Nephron (organoid): ENCODE measurements at regions not wholly inside any gene's neighbourhood (a gene's known extent, or its start where the extent isn't known, plus 50 kb on each side); places are given as distances from the start of the nearest gene placed in this dataset.

ENCODE experiments used
- H3K27ac Mint-ChIP-seq, 3 experiments: 2 replicates each; pipeline ENCODE4 v1.8.0; 2020; ENCODE audit warnings: mixed read lengths in 3 of 3, mild to moderate bottlenecking in 2 of 3, moderate library complexity in 1 of 3
- H3K27me3 Mint-ChIP-seq: 2 replicates; pipeline ENCODE4 v1.8.0; 2021; ENCODE audit warnings: low read depth, mild to moderate bottlenecking, moderate library complexity, mixed read lengths
- H3K36me3 Mint-ChIP-seq: 2 replicates; pipeline ENCODE4 v1.8.0; 2020; ENCODE audit warnings: low read depth, mixed read lengths
- H3K4me1 Mint-ChIP-seq: 2 replicates; pipeline ENCODE4 v1.8.0; 2020; ENCODE audit warnings: mixed read lengths
- H3K4me3 Mint-ChIP-seq, 3 experiments: 2 replicates each; pipeline ENCODE4 v1.8.0; 2020; ENCODE audit warnings: mild to moderate bottlenecking in 3 of 3, mixed read lengths in 3 of 3, moderate library complexity in 2 of 3
- H3K9me3 Mint-ChIP-seq: 2 replicates; pipeline ENCODE4 v1.8.0; 2020; ENCODE audit warnings: mixed read lengths
- TF ChIP-seq, protein P1 (sequence below), 3 experiments: fragments of 200-600 bp; sonication (generic); IDR thresholded peaks; one replicate each; pipeline ENCODE4 v1.5.0; 2021; ENCODE audit warnings: antibody characterized with exemption in 3 of 3; ENCODE audit not compliant: unreplicated experiment in 3 of 3

GRCh38 chr15:47203993-47204392 is 513.3 kb upstream of the SEMA6D start:
- Mint-ChIP-seq H3K4me3 (no peak overlapping the region), H3K4me1 (peaks cover 6% of the 10 kb centered on the region), H3K27ac (no peak overlapping the region), H3K36me3 (no peaks in the 10 kb centered on the region), H3K9me3 (no peaks in the 10 kb centered on the region), H3K27me3 (peaks cover 5% of the 10 kb centered on the region)
- TF ChIP-seq, protein P1, sequence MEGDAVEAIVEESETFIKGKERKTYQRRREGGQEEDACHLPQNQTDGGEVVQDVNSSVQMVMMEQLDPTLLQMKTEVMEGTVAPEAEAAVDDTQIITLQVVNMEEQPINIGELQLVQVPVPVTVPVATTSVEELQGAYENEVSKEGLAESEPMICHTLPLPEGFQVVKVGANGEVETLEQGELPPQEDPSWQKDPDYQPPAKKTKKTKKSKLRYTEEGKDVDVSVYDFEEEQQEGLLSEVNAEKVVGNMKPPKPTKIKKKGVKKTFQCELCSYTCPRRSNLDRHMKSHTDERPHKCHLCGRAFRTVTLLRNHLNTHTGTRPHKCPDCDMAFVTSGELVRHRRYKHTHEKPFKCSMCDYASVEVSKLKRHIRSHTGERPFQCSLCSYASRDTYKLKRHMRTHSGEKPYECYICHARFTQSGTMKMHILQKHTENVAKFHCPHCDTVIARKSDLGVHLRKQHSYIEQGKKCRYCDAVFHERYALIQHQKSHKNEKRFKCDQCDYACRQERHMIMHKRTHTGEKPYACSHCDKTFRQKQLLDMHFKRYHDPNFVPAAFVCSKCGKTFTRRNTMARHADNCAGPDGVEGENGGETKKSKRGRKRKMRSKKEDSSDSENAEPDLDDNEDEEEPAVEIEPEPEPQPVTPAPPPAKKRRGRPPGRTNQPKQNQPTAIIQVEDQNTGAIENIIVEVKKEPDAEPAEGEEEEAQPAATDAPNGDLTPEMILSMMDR (IDR thresholded peaks at IDR 0.05; ENCODE audit: unreplicated experiment in 3 of 3), result no peak

DNA sequence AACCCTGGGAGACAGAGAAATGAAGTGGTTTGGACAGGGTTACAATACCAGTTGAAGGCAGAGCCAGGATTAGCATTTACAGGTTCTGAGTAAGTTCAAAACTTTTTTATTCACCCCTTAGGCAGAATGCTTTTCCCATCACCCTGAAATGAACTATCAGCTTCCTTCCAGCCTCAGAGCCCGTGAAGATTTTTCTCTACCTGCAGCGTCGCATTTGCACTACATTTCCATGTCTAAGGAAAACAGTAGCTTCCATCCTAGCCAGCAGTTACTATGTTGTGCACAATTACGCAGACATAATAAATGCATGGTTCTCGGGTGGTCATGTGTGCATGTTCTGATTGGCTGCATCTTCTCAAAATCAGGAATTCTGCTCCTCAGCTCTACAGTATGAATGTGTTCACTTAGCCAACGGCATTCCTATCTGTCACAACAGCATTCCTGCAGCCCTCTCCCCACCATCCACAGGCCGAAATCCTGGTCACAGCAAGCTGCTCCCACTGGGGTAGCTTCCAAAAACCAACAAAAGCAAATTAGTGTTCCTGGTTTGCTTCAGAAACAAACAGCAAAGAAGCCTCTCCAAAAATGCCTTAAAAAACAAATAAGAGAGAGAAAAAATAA is 510.8 kb upstream of the SEMA6D start:
- TF ChIP-seq, protein P1 (IDR thresholded peaks at IDR 0.05; ENCODE audit: unreplicated experiment in 3 of 3), result no peak
- peaks cover 5% of the 10 kb centered on the region for H3K27me3 Mint-ChIP-seq
- H3K27ac Mint-ChIP-seq, result no peak overlapping the region
- H3K9me3 Mint-ChIP-seq, result no peaks in the 10 kb centered on the region
- H3K4me1 Mint-ChIP-seq, result no peaks in the 10 kb centered on the region
- no peak overlapping the region for H3K4me3 Mint-ChIP-seq
- H3K36me3 Mint-ChIP-seq, result no peaks in the 10 kb centered on the region

DNA sequence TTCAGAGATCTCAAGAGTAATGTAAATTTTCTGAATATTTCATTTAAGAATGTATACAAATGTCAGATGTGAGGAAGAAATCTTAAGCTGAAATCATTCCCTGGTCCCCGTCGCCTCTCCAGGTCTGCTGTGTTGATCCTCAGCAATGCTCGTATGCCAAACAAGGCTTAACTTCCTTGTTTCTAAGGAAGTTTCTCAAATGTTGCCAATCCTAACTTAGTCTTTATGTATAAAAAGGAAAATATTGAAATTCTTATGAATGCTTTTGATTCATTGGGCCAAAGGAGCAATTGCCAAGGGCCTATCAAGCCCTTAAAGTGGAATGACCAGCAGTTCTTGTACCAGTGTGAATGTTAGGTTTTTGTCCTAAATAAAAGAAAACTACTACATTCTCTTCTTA is 507.7 kb upstream of the SEMA6D start:
- Mint-ChIP-seq H3K4me1 (no peaks in the 10 kb centered on the region), H3K9me3 (no peaks in the 10 kb centered on the region), H3K27me3 (no peaks in the 10 kb centered on the region), H3K36me3 (no peaks in the 10 kb centered on the region), H3K4me3 (no peak overlapping the region), H3K27ac (peak overlapping the region in 1 of 3 experiments; percentile 37)
- TF ChIP-seq, protein P1 (IDR thresholded peaks at IDR 0.05; ENCODE audit: unreplicated experiment in 3 of 3), result no peak

DNA sequence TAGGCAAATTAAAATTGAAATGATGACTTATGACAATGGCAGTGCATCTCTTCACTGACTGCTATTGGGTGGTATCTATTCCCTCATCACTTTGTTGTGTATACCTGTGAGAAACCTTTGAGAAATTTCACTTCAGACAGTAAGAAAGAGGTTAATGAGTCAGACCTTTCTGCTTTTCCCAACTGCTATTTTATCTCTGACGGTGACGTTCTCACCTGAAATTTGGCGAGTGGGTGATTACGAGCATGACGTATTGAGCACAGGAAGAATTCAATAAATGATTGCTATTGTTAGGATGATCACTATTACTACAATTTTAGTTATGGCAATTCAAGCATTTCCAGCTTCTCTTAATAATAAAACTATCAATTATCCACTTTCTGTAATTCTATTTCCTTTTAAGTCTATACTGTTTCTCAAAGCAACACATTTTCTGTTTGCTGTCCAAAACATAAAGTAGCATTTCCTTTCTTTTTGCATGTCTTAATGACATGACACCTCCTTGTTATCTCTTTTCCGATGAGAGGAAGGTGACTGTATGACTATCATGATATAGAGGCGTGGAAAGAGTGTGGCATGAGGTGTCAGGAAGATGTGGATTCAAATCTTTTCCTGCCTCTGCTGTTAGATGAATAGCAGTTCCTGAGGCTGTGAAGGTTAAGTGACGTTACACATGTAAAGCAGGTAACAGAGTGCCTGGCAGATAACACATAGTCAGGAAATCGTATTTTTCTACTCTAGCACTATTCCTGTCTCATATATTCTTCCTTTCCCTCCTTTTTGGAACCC is 504.9 kb upstream of the SEMA6D start:
- Mint-ChIP-seq H3K9me3 (no peaks in the 10 kb centered on the region), H3K36me3 (no peaks in the 10 kb centered on the region), H3K27ac (no peak overlapping the region), H3K4me3 (no peak overlapping the region), H3K4me1 (no peaks in the 10 kb centered on the region), H3K27me3 (no peaks in the 10 kb centered on the region)
- TF ChIP-seq, protein P1 (IDR thresholded peaks at IDR 0.05; ENCODE audit: unreplicated experiment in 3 of 3), result no peak

- no peak overlapping the region for H3K4me3 Mint-ChIP-seq
- no peaks in the 10 kb centered on the region for H3K27me3 Mint-ChIP-seq
- TF ChIP-seq, protein P1 (IDR thresholded peaks at IDR 0.05; ENCODE audit: unreplicated experiment in 3 of 3), result no peak
- H3K36me3 Mint-ChIP-seq, result no peaks in the 10 kb centered on the region
- no peak overlapping the region for H3K27ac Mint-ChIP-seq
- no peaks in the 10 kb centered on the region for H3K9me3 Mint-ChIP-seq
- no peaks in the 10 kb centered on the region for H3K4me1 Mint-ChIP-seq
These were observed 503.4 kb upstream of the SEMA6D start for GRCh38 chr15:47213883-47214282.

DNA sequence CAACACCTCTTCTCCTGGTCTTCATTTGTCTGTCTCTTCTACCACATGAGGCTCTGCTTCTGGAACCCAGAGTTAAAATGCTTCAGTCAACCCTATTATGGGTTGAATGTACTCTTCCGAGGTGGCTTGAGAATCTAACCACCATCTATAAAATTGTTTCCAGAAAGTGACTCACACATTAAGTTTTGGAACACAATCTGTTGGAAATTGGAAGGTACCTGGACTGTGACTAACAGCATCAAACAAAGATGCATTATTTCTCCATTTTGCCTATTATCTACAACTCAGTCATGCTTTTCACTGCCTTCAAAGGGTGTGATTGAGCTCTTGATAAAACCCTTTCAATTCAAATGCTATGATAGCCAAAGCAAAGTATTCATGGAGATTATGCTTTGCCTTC is 499.0 kb upstream of the SEMA6D start:
- no peaks in the 10 kb centered on the region for H3K36me3 Mint-ChIP-seq
- no peak overlapping the region for H3K4me3 Mint-ChIP-seq
- H3K27ac Mint-ChIP-seq, result no peak overlapping the region
- no peaks in the 10 kb centered on the region for H3K27me3 Mint-ChIP-seq
- TF ChIP-seq, protein P1 (IDR thresholded peaks at IDR 0.05; ENCODE audit: unreplicated experiment in 3 of 3), result no peak
- no peaks in the 10 kb centered on the region for H3K9me3 Mint-ChIP-seq
- H3K4me1 Mint-ChIP-seq, result no peaks in the 10 kb centered on the region
